ENCODE measurements at regions not wholly inside any gene's neighbourhood (a gene's known extent, or its start where the extent isn't known, plus 50 kb on each side); places are given as distances from the start of the nearest gene placed in this dataset.

- CTCF ChIA-PET = interaction anchor here (1.0 to 2.9 kb wide), 3 partner anchors 9 to 86 kb away, joined by 3 to 19 read pairs (median 5); no protein-coding TSS in a partner anchor
- DNase-seq (ENCODE audit: low spot score) (no peak), ATAC-seq (no peak)
- Mint-ChIP-seq H3K27me3 (ENCODE audit: low read depth) (peaks cover 2% of the 10 kb centered on the region; the same call in 1 of the 2 replicates), H3K27ac (no peak overlapping the region), H3K4me3 (no peak overlapping the region), H3K36me3 (no peaks in the 10 kb centered on the region), H3K9me3 (no peaks in the 10 kb centered on the region), H3K4me1 (peaks cover 18% of the 10 kb centered on the region)
- TF ChIP-seq ZBTB21 (CRISPR knock-in tag; IDR thresholded peaks at IDR 0.05; ENCODE audit: borderline replicate concordance) (no peak), FOXK1 (CRISPR knock-in tag; IDR thresholded peaks at IDR 0.05) (no peak)
- POLR2A ChIA-PET = no interaction called here
Measured at GRCh38 chr11:114784891-114785290, 106.6 kb downstream of the NXPE2 start.

GRCh38 chr11:114785820-114786219 lies 107.5 kb downstream of the NXPE2 start:
- H3K4me3 Mint-ChIP-seq = no peak overlapping the region
- POLR2A ChIA-PET = no interaction called here
- no peaks in the 10 kb centered on the region for H3K27me3 Mint-ChIP-seq (ENCODE audit: low read depth)
- no peaks in the 10 kb centered on the region for H3K36me3 Mint-ChIP-seq
- DNase-seq (ENCODE audit: low spot score) (no peak), ATAC-seq (no peak)
- CTCF ChIA-PET = interaction anchor here (1.7 to 2.9 kb wide), 2 partner anchors 11 to 107 kb away, joined by 5 to 19 read pairs; no protein-coding TSS in a partner anchor
- no peak overlapping the region for H3K27ac Mint-ChIP-seq
- H3K4me1 Mint-ChIP-seq = peaks cover 14% of the 10 kb centered on the region
- no peaks in the 10 kb centered on the region for H3K9me3 Mint-ChIP-seq
- TF ChIP-seq NR1H2 (CRISPR knock-in tag; IDR thresholded peaks at IDR 0.05) = no peak
- no peak for TF ChIP-seq RELA (CRISPR knock-in tag; IDR thresholded peaks at IDR 0.05; ENCODE audit: borderline replicate concordance)
- TF ChIP-seq ZNF263 (CRISPR knock-in tag; IDR thresholded peaks at IDR 0.05; ENCODE audit: low read depth) = no peak
- TF ChIP-seq ZNF423 (CRISPR knock-in tag; IDR thresholded peaks at IDR 0.05) = no peak
- TF ChIP-seq ATF1 (CRISPR knock-in tag; IDR thresholded peaks at IDR 0.05) = no peak
- no peak for TF ChIP-seq MXD4 (CRISPR knock-in tag; IDR thresholded peaks at IDR 0.05; ENCODE audit: borderline replicate concordance)
- TF ChIP-seq ZNF532 (CRISPR knock-in tag; IDR thresholded peaks at IDR 0.05; ENCODE audit: borderline replicate concordance) = no peak
- TF ChIP-seq TP53 (CRISPR knock-in tag; IDR thresholded peaks at IDR 0.05) = no peak
- TF ChIP-seq ZMAT4 (CRISPR knock-in tag; IDR thresholded peaks at IDR 0.05) = no peak
- no peak for TF ChIP-seq FOXJ3 (CRISPR knock-in tag; IDR thresholded peaks at IDR 0.05; ENCODE audit: borderline replicate concordance)
- no peak for TF ChIP-seq FOXK1 (CRISPR knock-in tag; IDR thresholded peaks at IDR 0.05)
- no peak for TF ChIP-seq IRF1 (CRISPR knock-in tag; IDR thresholded peaks at IDR 0.05)
- TF ChIP-seq ATF6 (CRISPR knock-in tag; IDR thresholded peaks at IDR 0.05) = no peak
- TF ChIP-seq RORB (CRISPR knock-in tag; IDR thresholded peaks at IDR 0.05) = no peak
- no peak for TF ChIP-seq FOXP4 (CRISPR knock-in tag; IDR thresholded peaks at IDR 0.05)

Measured in WTC11 (cell line).